Upper lobe of right lung (tissue), 1 donor: ENCODE measurements at regions not wholly inside any gene's neighbourhood (a gene's known extent, or its start where the extent isn't known, plus 50 kb on each side); places are given as distances from the start of the nearest gene placed in this dataset.

ENCODE experiments used
- ATAC-seq: fragments of 200-7000 bp; cut with Tn5 transposase; one replicate; pipeline ENCODE4 v1.9.1; 2020; ENCODE audit warnings: mild to moderate bottlenecking, moderate library complexity
- DNase-seq: peaks from one replicate; pipeline ENCODE4 v3.0.0-alpha.2; 2020
- H3K27ac ChIP-seq: fragments of 200-600 bp; one replicate; pipeline ENCODE4 v1.8.0; 2022
- H3K27me3 ChIP-seq: fragments of 200-600 bp; one replicate; pipeline ENCODE4 v1.8.0; 2022; ENCODE audit warnings: mild to moderate bottlenecking
- H3K36me3 ChIP-seq: fragments of 200-600 bp; one replicate; pipeline ENCODE4 v1.8.0; 2022
- H3K4me1 ChIP-seq: fragments of 200-600 bp; one replicate; pipeline ENCODE4 v1.8.0; 2022
- H3K4me3 ChIP-seq: fragments of 200-600 bp; one replicate; pipeline ENCODE4 v1.8.0; 2022; ENCODE audit warnings: mild to moderate bottlenecking
- H3K9me3 ChIP-seq: fragments of 200-600 bp; one replicate; pipeline ENCODE4 v1.8.0; 2022
- intact Hi-C: fragments of 100-400 bp; cut with DNase I; formaldehyde crosslinking; loops from one replicate; pipeline ENCODE4 v1.11.0; 2022
- TF ChIP-seq, protein P1 (sequence below): fragments of 200-600 bp; IDR thresholded peaks from one replicate; pipeline ENCODE4 v1.8.0; 2022; ENCODE audit warnings: antibody characterized with exemption
- donor health status: DM: no; HTN: yes; CAD: no; lungs with severe emphysema.

DNA sequence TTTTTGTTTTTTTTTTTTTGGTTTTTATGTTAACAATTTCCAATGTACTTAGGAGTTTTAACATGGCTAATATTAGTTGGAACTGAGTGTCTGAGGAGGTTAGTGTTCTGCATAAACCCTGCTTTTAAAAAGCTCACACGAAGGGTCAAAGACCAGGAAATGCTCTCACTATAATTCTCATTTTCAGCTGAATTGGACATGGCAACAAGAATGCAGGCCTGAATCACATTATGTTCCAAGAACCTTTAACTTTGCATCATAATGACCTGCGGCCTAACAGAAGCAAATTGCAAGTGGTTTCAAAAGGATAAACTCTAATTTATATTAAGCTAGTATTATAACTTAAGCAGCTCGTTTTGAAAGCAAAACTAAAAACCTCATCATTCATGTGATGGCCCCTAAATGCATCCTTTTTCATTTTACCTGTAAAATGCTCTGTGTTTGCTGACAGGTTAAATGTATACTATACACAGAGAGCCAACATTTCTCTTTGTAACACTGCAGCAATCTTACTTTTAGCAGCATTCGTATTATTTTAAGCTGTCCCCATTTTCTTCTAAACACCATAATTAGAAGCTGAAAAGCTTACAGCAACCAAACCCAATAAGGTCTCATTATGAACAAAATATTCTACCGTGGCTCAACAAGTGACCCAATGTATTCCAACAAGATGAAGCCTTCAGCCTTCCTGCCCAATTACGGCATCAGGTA lies 242.8 kb upstream of the SP4 start:
- no peak for DNase-seq
- Histone ChIP-seq H3K9me3 (no peaks in the 10 kb centered on the region), H3K36me3 (no peaks in the 10 kb centered on the region), H3K27ac (no peak overlapping the region), H3K4me1 (no peaks in the 10 kb centered on the region), H3K27me3 (no peaks in the 10 kb centered on the region), H3K4me3 (no peak overlapping the region)
- TF ChIP-seq, protein P1, sequence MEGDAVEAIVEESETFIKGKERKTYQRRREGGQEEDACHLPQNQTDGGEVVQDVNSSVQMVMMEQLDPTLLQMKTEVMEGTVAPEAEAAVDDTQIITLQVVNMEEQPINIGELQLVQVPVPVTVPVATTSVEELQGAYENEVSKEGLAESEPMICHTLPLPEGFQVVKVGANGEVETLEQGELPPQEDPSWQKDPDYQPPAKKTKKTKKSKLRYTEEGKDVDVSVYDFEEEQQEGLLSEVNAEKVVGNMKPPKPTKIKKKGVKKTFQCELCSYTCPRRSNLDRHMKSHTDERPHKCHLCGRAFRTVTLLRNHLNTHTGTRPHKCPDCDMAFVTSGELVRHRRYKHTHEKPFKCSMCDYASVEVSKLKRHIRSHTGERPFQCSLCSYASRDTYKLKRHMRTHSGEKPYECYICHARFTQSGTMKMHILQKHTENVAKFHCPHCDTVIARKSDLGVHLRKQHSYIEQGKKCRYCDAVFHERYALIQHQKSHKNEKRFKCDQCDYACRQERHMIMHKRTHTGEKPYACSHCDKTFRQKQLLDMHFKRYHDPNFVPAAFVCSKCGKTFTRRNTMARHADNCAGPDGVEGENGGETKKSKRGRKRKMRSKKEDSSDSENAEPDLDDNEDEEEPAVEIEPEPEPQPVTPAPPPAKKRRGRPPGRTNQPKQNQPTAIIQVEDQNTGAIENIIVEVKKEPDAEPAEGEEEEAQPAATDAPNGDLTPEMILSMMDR: no peak
- intact Hi-C loops: no loop called here
- no peak for ATAC-seq

DNA sequence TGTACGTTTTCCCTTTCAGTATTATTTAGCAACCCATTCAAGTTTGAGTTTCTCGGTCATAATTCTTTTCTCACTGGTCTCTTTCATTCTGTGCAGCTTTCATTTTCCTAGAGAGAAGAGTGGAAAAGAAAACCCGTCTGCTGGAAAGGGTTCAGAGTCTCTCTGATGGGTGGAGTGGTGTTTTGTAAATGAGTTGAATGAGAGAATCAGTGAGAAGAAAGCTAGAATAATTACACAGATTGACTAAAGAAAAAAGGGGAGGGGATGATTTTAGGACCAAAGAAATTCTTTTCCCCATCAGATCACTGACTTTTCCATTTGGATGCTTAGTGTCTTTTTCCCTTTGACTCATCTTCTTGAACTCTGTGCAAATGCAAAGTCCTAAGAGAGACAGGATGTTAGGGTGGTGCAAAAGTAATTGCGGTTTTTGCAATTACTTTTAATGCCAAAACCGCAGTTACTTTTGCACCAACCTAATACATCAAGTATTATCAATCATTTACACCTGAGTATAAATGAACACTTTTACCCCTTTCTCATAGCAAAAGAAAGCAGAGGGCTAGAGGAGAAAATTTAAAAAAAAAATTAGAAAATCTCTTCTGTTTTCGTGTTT lies 242.1 kb upstream of the SP4 start:
- H3K36me3 ChIP-seq: no peaks in the 10 kb centered on the region
- intact Hi-C loops: no loop called here
- H3K4me1 ChIP-seq: no peaks in the 10 kb centered on the region
- no peak overlapping the region for H3K27ac ChIP-seq
- no peaks in the 10 kb centered on the region for H3K27me3 ChIP-seq
- ATAC-seq (no peak), DNase-seq (no peak)
- no peak overlapping the region for H3K4me3 ChIP-seq
- H3K9me3 ChIP-seq: no peaks in the 10 kb centered on the region
- TF ChIP-seq, protein P1: no peak

DNA sequence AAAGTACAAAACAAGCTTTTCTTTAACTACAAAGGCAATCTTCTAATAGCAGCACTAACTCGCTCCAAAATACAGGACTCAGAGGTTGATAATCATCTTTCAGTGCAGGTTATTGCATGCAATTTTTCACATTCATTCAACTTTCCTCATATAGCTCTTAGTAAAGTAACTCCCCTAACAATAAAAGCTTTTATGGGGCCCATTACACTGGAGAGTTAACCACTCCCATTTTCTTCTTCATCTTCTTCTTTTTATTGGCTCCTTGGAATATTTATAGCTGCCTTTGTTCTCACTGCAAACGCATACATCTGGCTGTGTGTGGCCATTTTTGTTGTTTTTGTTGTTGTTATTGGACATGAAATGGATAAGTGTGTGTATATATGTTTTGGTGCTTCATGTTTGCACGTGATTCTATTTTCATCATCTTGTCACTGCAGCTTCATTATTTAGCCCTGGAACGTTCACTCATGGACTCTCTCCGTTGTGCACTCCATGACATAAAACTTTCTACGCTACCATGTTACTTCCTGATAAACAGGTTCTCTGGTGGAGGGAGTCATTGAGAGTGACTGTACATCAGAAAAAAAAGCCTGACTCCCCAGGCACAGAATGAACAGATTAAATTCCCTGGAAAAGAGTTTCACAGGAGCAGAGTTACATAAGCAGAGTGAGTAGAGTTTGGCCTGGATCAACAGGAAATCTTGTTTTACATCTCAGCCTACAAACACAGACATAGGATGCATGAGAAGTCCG lies 236.4 kb upstream of the SP4 start:
- Histone ChIP-seq H3K9me3 (no peaks in the 10 kb centered on the region), H3K36me3 (no peaks in the 10 kb centered on the region), H3K4me1 (no peaks in the 10 kb centered on the region), H3K4me3 (no peak overlapping the region), H3K27ac (no peak overlapping the region), H3K27me3 (no peaks in the 10 kb centered on the region)
- ATAC-seq (no peak), DNase-seq (no peak)
- TF ChIP-seq, protein P1: no peak
- intact Hi-C loops: no loop called here

DNA sequence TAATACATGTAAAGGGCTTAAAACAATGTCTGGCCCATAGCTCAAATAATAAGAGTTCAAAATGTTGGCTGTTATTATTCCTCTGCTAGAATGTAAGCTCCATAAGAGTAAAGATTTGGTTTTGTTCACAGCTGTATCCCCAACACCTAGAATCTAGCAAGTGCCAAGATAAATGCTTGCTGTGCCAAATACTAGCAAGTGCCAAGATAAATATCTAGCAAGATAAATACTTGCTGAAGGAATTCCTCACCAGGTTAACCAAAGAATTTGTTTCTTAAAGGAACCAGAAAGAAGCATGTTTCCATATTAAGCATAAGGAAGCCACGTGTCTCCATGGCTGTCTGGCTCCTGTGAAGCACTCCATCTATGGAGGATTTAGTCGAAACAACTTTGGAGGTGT lies 235.2 kb upstream of the SP4 start:
- DNase-seq (no peak), ATAC-seq (no peak)
- Histone ChIP-seq H3K36me3 (no peaks in the 10 kb centered on the region), H3K4me1 (no peaks in the 10 kb centered on the region), H3K27me3 (no peaks in the 10 kb centered on the region), H3K27ac (no peak overlapping the region), H3K9me3 (no peaks in the 10 kb centered on the region), H3K4me3 (no peak overlapping the region)
- intact Hi-C loops: no loop called here
- TF ChIP-seq, protein P1: no peak

DNA sequence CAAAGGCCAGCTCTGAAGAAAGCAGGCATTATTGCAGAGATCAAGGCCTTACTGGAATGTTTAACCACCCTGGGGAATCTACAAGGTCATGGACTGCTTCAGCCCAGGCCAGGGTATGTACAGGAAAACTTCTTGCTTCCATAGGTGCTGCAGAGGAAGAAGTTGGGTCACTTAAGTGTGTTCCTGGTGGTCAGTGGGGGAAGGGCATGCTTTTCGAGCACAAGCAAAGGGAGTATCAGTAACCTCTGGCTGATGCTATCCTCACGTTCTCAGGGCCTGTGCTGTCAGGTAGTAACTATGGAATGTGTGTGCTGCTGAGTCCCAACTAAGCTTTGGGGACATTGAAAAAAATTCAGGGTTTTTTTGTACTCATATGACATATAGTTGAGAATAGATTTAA lies 234.0 kb upstream of the SP4 start:
- intact Hi-C loops: no loop called here
- ATAC-seq (no peak), DNase-seq (no peak)

More for the DNA sequence above, 234.0 kb upstream of the SP4 start:
- Histone ChIP-seq H3K4me1 (no peaks in the 10 kb centered on the region), H3K27ac (no peak overlapping the region), H3K9me3 (no peaks in the 10 kb centered on the region), H3K4me3 (no peak overlapping the region), H3K36me3 (no peaks in the 10 kb centered on the region), H3K27me3 (no peaks in the 10 kb centered on the region)
- TF ChIP-seq, protein P1: no peak
